Activated T-helper 2 cell treated with anti-CD3 and anti-CD28 coated beads, Interferon-gamma antibody, Interleukin-2, Interleukin-4, amounts not matched to agents 10 μg/mL and 5 μg/mL and 100 μg/mL, durations not matched to agents 14 hours and 24 hours and 36 hours (primary cell): ENCODE measurements at regions not wholly inside any gene's neighbourhood (a gene's known extent, or its start where the extent isn't known, plus 50 kb on each side); places are given as distances from the start of the nearest gene placed in this dataset.

ENCODE experiments used
- DNase-seq: peaks from one replicate; pipeline ENCODE4 v3.0.0; 2021; ENCODE audit warnings: low spot score
- H3K27ac Mint-ChIP-seq: one replicate; pipeline ENCODE4 v1.8.0; 2021; ENCODE audit warnings: mixed read lengths
- H3K27me3 Mint-ChIP-seq: one replicate; pipeline ENCODE4 v1.8.0; 2021; ENCODE audit warnings: low read depth, mixed read lengths
- H3K36me3 Mint-ChIP-seq: one replicate; pipeline ENCODE4 v1.8.0; 2021; ENCODE audit warnings: low read depth, mixed read lengths
- H3K4me1 Mint-ChIP-seq: one replicate; pipeline ENCODE4 v1.8.0; 2021; ENCODE audit warnings: low read depth, mixed read lengths
- H3K4me3 Mint-ChIP-seq: one replicate; pipeline ENCODE4 v1.8.0; 2021; ENCODE audit warnings: low read depth, mild to moderate bottlenecking, moderate library complexity, mixed read lengths
- H3K9me3 Mint-ChIP-seq: one replicate; pipeline ENCODE4 v1.8.0; 2021; ENCODE audit warnings: mixed read lengths
- intact Hi-C: fragments of 100-400 bp; cut with micrococcal nuclease; formaldehyde crosslinking; loops from one replicate; pipeline ENCODE4 v1.15.1; 2023

- H3K36me3 Mint-ChIP-seq, result no peaks in the 10 kb centered on the region
- no peaks in the 10 kb centered on the region for H3K9me3 Mint-ChIP-seq
- no peak overlapping the region for H3K4me3 Mint-ChIP-seq
- no peak overlapping the region for H3K27ac Mint-ChIP-seq
- no peaks in the 10 kb centered on the region for H3K4me1 Mint-ChIP-seq
- no peak for DNase-seq
- H3K27me3 Mint-ChIP-seq, result no peaks in the 10 kb centered on the region
- intact Hi-C loops, result no loop called here
These were observed 336.3 kb downstream of the MED10 start for GRCh38 chr5:6041977-6042550.

GRCh38 chr5:6039111-6039510 lies 339.2 kb downstream of the MED10 start:
- no peaks in the 10 kb centered on the region for H3K4me1 Mint-ChIP-seq
- no peaks in the 10 kb centered on the region for H3K27me3 Mint-ChIP-seq
- no peak for DNase-seq
- H3K27ac Mint-ChIP-seq, result no peak overlapping the region
- no peaks in the 10 kb centered on the region for H3K36me3 Mint-ChIP-seq
- H3K9me3 Mint-ChIP-seq, result no peaks in the 10 kb centered on the region
- H3K4me3 Mint-ChIP-seq, result no peak overlapping the region
- intact Hi-C loops, result no loop called here

- H3K27me3 Mint-ChIP-seq, result no peaks in the 10 kb centered on the region
- no peaks in the 10 kb centered on the region for H3K4me1 Mint-ChIP-seq
- H3K36me3 Mint-ChIP-seq, result no peaks in the 10 kb centered on the region
- DNase-seq, result no peak
- no peak overlapping the region for H3K27ac Mint-ChIP-seq
- no peak overlapping the region for H3K4me3 Mint-ChIP-seq
- intact Hi-C loops, result no loop called here
- H3K9me3 Mint-ChIP-seq, result no peaks in the 10 kb centered on the region
These were observed 342.3 kb downstream of the MED10 start for GRCh38 chr5:6036006-6036405.

- no peak overlapping the region for H3K27ac Mint-ChIP-seq
- H3K36me3 Mint-ChIP-seq, result no peaks in the 10 kb centered on the region
- H3K27me3 Mint-ChIP-seq, result no peaks in the 10 kb centered on the region
- no peaks in the 10 kb centered on the region for H3K9me3 Mint-ChIP-seq
- no peak overlapping the region for H3K4me3 Mint-ChIP-seq
- DNase-seq, result no peak
- intact Hi-C loops, result no loop called here
- no peaks in the 10 kb centered on the region for H3K4me1 Mint-ChIP-seq
These were observed 348.5 kb downstream of the MED10 start for GRCh38 chr5:6029811-6030271.

GRCh38 chr5:6026766-6027406 lies 351.5 kb downstream of the MED10 start:
- H3K36me3 Mint-ChIP-seq, result no peaks in the 10 kb centered on the region
- H3K4me1 Mint-ChIP-seq, result no peaks in the 10 kb centered on the region
- no peak for DNase-seq
- no peaks in the 10 kb centered on the region for H3K27me3 Mint-ChIP-seq
- no peak overlapping the region for H3K4me3 Mint-ChIP-seq
- no peak overlapping the region for H3K27ac Mint-ChIP-seq
- H3K9me3 Mint-ChIP-seq, result no peaks in the 10 kb centered on the region
- intact Hi-C loops, result no loop called here

GRCh38 chr5:6019612-6020011 lies 358.7 kb downstream of the MED10 start:
- Mint-ChIP-seq H3K27ac (no peak overlapping the region), H3K4me3 (no peak overlapping the region), H3K36me3 (no peaks in the 10 kb centered on the region), H3K9me3 (no peaks in the 10 kb centered on the region), H3K4me1 (no peaks in the 10 kb centered on the region), H3K27me3 (no peaks in the 10 kb centered on the region)
- no peak for DNase-seq
- intact Hi-C loops, result no loop called here

- H3K4me3 Mint-ChIP-seq, result no peak overlapping the region
- intact Hi-C loops, result no loop called here
These were observed 364.8 kb downstream of the MED10 start for GRCh38 chr5:6013506-6013905.

GRCh38 chr5:6011199-6011598 lies 367.1 kb downstream of the MED10 start:
- Mint-ChIP-seq H3K9me3 (no peaks in the 10 kb centered on the region), H3K27ac (no peak overlapping the region), H3K27me3 (no peaks in the 10 kb centered on the region), H3K4me1 (no peaks in the 10 kb centered on the region), H3K4me3 (no peak overlapping the region), H3K36me3 (no peaks in the 10 kb centered on the region)
- no peak for DNase-seq
- intact Hi-C loops, result no loop called here

More at GRCh38 chr5:6013506-6013905, 364.8 kb downstream of the MED10 start:
- Mint-ChIP-seq H3K36me3 (no peaks in the 10 kb centered on the region), H3K27me3 (no peaks in the 10 kb centered on the region), H3K27ac (no peak overlapping the region), H3K4me1 (no peaks in the 10 kb centered on the region), H3K9me3 (no peaks in the 10 kb centered on the region)
- no peak for DNase-seq

GRCh38 chr5:6006838-6007314 lies 371.5 kb downstream of the MED10 start:
- Mint-ChIP-seq H3K4me1 (no peaks in the 10 kb centered on the region), H3K27ac (no peak overlapping the region), H3K9me3 (no peaks in the 10 kb centered on the region), H3K27me3 (no peaks in the 10 kb centered on the region), H3K36me3 (no peaks in the 10 kb centered on the region), H3K4me3 (no peak overlapping the region)
- intact Hi-C loops, result no loop called here
- DNase-seq, result no peak

- no peak for DNase-seq
- Mint-ChIP-seq H3K27me3 (no peaks in the 10 kb centered on the region), H3K9me3 (no peaks in the 10 kb centered on the region), H3K27ac (no peak overlapping the region), H3K4me1 (no peaks in the 10 kb centered on the region), H3K4me3 (no peak overlapping the region), H3K36me3 (no peaks in the 10 kb centered on the region)
- intact Hi-C loops, result no loop called here
These were observed 375.1 kb downstream of the MED10 start for GRCh38 chr5:6003040-6003825.

- Mint-ChIP-seq H3K36me3 (no peaks in the 10 kb centered on the region), H3K27me3 (no peaks in the 10 kb centered on the region), H3K9me3 (peaks cover 7% of the 10 kb centered on the region), H3K27ac (no peak overlapping the region), H3K4me3 (no peak overlapping the region), H3K4me1 (no peaks in the 10 kb centered on the region)
- intact Hi-C loops, result no loop called here
- no peak for DNase-seq
These were observed 377.5 kb downstream of the MED10 start for GRCh38 chr5:6000867-6001266.

- intact Hi-C loops, result no loop called here
- Mint-ChIP-seq H3K36me3 (no peaks in the 10 kb centered on the region), H3K4me3 (no peak overlapping the region), H3K27ac (no peak overlapping the region), H3K27me3 (no peaks in the 10 kb centered on the region), H3K4me1 (no peaks in the 10 kb centered on the region), H3K9me3 (peaks cover 41% of the 10 kb centered on the region)
- DNase-seq, result no peak
These were observed 382.5 kb downstream of the MED10 start for GRCh38 chr5:5995819-5996218.

- Mint-ChIP-seq H3K36me3 (no peaks in the 10 kb centered on the region), H3K4me1 (no peaks in the 10 kb centered on the region), H3K4me3 (no peak overlapping the region), H3K27ac (no peak overlapping the region), H3K9me3 (peaks cover 4% of the 10 kb centered on the region), H3K27me3 (no peaks in the 10 kb centered on the region)
- no peak for DNase-seq
- intact Hi-C loops, result no loop called here
These were observed 391.7 kb downstream of the MED10 start for GRCh38 chr5:5986492-5987178.
